ENCODE measurements at regions not wholly inside any gene's neighbourhood (a gene's known extent, or its start where the extent isn't known, plus 50 kb on each side); places are given as distances from the start of the nearest gene placed in this dataset.

GRCh38 chr5:24804221-24804681 is 159.5 kb upstream of the CDH10 start:
- no peak for DNase-seq

GRCh38 chr5:24791326-24791725 is 146.5 kb upstream of the CDH10 start:
- no peak for DNase-seq

DNA sequence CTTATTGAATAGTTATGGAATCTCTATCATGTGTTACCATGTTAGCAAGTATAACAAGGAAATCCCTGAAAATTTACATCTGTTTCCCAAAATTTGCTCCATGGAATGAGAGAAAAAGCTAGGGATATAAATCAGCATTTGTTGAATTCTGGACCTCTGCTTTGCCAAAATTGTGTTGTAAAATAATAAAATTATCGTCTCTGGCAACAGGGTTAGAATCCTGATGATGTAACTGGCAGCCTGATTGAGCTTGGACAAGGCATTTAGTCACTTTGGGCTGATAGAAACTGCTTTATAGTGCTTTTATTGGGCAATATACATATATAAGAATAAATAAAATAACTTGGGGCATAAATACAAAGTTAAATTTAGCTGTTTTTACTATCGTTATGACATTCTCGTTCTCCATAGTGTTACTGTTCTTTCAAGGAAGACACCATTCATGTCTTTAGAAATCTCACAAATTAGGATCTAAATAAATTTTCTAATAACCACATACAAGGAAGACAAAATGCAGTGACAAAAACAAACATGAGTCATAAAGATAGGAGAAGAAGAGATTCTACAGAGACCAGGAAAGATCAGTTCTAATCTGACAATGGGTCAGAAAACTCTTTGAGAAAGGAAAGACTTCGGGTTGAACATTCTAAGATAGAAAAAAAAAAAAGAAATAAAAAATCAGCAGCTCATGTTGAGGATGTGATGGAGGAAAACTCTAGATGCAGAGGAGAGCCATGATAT is 145.0 kb upstream of the CDH10 start:
- no peak for DNase-seq

DNA sequence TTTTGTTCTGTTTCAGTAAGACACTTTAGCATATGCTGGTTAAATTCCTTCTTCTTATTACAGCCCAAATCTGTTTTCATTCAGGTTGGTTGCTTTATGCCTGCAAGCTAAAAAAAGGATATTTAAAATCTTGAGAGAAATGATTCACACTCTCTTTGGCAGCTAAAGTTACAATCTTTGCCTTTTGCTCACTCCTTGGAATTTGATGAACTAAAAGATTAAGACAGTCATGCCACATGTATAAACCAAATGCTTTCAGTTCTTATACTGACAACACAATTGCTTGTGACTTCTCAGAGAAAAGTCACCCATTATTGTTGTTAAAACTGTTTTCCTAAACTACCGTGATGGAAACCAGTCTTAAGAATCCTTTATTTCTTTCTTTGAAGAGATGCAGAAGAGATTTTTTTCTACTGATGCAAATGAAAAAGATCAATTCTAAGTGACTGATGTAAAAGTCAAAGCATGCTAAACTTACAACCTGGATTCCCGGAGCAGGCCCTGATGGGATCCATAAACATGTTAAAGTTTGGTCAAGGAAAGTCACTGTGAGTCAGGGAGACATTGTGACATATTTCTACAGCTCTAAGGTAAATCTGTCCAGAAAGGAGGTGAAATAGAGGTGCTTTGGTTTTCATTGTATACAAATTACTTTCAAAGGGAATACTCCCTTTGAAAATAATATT is 144.2 kb upstream of the CDH10 start:
- DNase-seq = no peak

DNA sequence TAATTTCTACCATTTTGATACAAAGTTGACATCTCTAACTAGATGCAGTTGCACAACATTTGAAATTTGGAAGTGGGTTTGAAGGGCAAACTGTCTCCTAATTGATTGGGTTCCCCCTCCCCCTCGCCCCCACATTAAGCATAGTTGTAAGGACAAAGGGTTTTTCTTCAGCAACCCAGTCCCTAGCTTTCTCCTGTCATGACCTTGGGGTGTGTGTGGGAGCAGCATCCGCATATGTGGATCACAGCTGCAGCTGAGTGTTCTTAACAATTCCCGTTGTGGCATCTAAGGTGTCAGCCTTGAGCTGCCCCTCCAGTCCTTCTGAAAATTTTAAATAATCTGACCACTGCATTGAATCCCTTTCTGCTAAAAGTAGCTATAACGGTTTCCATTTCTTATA is 141.3 kb upstream of the CDH10 start:
- no peak for DNase-seq

DNA sequence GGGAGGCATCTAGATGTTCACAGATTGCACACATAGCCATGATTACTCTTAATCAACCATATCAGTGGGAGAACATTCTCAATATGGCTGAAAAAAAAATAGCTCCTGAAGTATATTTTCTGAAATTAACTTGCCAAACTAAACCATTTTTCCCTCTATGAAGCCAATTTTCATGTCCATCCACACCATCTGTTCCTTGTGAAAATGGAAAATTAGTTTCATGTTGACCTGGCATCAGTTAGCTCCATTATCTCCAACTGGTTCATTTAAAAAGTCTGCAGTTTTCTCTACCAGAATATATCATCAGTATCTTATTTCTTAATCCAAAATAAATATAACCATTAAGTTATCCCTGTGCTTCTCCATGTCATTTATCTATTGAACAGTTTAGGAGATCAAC is 138.8 kb upstream of the CDH10 start:
- no peak for DNase-seq

- no peak for DNase-seq
These were observed 132.6 kb upstream of the CDH10 start for GRCh38 chr5:24777392-24777791.

DNA sequence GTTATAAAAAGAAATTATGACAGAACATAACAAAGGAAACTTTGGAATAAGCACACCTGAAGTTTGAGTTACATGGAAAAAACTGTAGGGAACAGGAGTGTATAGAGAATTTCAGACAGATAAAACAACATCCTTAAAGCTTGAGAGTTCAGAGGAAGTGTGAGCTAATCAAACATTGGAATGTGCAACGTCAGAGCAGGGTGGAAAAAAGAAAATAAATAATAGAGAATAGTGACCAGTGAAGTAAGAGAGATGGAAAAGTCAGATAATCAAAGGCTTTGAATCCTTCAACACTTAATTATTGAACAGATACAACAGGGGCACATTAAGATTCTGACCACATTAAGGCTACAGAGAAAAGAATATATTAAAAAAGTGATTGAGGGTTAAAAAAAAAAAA is 128.5 kb upstream of the CDH10 start:
- DNase-seq = no peak

- no peak for DNase-seq
These were observed 122.3 kb upstream of the CDH10 start for GRCh38 chr5:24767086-24767485.

DNA sequence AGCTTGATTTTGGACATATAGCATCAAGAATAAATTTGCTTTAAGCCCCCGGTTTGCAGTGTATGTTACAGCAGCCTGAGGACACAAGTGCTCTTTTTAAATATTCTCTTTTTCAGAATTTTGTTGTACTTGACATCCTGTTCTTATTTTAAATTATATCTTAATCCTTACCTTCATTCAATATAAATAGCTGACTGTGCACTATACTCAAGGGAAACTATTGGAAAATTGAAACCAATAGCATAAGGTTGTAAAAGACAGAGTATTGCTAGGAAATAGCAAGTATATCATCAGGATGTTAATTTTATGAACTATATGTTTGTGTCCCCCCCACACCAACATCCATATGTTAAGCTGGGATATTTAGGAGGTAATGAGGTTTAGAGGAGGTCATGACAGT is 120.4 kb upstream of the CDH10 start:
- no peak for DNase-seq

GRCh38 chr5:24750355-24750754 is 105.6 kb upstream of the CDH10 start:
- no peak for DNase-seq

DNA sequence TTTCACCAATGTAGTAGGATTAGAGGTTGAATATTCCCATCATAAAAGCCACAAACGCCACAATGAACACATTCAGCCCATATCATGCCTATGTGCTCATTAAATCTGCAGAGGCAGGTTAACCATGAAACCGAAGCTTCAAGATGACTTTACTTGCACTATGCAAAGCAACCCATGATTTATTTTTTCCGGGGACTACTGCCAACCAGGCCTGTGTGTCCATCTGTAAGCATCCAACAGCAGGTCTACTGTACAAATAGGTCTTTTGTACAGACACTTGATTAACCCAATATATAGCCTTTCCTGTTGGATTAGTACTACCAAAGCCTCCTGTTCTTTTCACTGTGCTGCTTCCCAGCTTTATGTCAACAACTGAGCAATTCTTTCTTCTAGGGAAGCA is 104.9 kb upstream of the CDH10 start:
- DNase-seq = no peak

- no peak for DNase-seq
These were observed 102.5 kb upstream of the CDH10 start for GRCh38 chr5:24747327-24747726.

DNA sequence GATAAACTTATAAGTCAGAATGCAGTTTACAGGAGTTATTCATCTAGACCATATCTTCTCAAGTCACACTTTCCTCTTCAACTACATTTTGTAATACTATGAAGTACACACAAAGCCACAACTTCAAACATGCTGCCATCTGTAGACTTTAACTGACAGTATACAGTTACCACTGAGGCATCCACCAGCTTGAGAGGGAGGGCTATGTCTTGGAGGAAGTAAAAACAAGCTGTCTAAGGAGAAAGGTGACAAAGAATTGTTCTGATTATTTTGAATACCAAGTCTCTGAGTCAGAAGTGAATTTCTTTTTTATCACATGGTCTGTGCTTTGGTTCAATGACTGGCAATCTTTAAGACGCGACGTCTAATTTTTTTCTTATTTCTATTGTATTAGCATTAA is 97.6 kb upstream of the CDH10 start:
- DNase-seq = no peak

GRCh38 chr5:24737163-24737562 is 92.4 kb upstream of the CDH10 start:
- no peak for DNase-seq

- no peak for DNase-seq
These were observed 90.5 kb upstream of the CDH10 start for GRCh38 chr5:24735284-24735683.

GRCh38 chr5:24732184-24732583 is 87.4 kb upstream of the CDH10 start:
- DNase-seq = no peak

DNA sequence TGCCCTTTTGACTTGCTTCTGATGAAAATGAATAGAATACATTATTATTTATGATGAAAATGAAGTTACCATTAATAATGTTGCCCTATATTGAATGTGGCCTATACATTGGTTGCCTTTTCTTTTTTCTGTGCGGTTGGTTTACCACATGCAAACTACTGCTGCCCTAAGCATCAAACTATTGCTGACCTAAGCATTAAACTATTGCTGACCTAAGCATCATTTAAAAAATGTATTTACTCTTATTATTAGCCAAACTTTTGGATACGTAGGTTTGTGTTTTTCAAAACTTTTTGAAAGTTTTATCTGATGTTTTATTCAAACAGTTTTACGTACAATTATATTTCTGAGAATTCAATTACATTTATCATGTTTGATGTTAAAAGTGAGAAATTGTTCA is 76.0 kb upstream of the CDH10 start:
- no peak for DNase-seq

GRCh38 chr5:24714746-24715145 is 70.0 kb upstream of the CDH10 start:
- DNase-seq = no peak

- no peak for DNase-seq
These were observed 68.2 kb upstream of the CDH10 start for GRCh38 chr5:24712947-24713346.

GRCh38 chr5:24712047-24712446 is 67.3 kb upstream of the CDH10 start:
- DNase-seq = no peak

DNA sequence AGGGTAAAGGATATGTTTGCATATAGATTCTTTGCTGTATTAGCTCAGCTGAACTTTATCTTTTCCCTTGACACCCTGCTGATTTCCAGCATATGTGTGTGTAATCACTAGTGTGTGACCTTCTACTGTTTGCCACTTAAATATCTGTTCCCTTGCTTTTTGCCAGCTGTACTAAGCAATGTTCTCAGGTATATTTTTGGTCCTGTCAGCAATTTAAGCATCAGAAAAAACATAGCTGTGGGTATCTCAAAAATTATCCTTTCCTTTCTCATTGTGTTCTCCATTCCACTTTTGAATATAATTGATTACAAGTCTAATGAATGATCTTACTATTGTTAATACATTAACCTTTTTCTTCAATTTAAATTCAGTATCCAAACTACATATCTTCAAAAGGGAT is 59.2 kb upstream of the CDH10 start:
- no peak for DNase-seq
